GM19455 (cell line): ENCODE measurements at regions not wholly inside any gene's neighbourhood (a gene's known extent, or its start where the extent isn't known, plus 50 kb on each side); places are given as distances from the start of the nearest gene placed in this dataset.
"Not testable (repeated sequence)": the region's sequence is repeated elsewhere in the genome, so short reads cannot be mapped to it uniquely, and the experiment has no call there.

ENCODE experiments used
- ATAC-seq: cut with Tn5 transposase; IDR thresholded peaks from one replicate; pipeline ENCODE4 v1.9.1; 2021; ENCODE audit not compliant: unreplicated experiment

DNA sequence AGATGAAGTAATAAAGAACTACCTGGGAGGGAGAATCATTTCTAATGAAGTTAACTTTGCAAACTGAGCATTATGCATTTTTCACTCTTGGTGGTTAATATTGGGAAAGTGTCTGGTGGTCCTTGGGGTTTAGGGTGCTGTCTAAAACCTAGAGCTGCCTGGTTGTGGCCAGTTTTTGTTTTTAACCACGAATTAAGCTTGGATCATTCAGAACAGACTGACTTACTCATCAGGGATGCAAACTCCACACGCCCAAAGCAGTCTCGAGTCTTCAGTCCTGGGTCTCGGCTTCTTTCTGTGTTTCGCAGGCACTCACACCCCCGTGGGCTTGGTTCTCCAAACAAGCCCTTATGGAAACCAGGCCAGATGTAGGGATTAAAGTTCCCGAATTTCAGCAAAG is 113.8 kb upstream of the PLGLB2 start:
- ATAC-seq: not testable (repeated sequence)

DNA sequence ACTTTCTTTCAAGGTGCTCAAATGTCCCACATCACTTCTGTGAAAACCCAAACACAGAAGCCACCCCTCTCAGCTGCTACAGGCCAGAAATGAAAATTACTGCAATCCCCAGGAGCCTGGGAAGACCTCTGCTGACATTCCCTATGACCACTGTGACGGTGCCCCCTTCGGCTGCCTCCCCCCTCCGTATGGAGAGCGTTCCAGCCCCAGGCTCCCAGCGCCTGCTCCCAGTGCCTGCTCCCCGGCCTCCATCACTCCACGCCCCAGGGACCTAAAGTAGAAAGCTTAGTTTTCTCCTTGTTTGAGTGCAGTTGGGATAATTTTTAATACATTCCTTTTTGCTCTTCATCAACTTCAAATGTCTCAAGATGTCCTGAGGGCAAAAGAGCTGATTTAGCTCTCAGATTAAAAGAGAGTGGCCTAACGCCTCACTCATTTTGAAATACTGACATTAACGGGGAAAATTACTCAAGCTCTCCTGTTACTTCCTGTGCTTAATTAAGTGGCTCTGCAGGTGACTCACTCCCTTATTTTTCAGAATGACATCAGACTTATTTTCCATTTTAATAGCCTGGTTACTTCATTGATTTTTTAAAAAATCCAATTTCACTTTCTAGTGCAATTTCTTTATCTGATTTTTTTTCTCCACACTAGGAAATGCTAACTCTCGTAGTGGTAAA is 112.8 kb upstream of the PLGLB2 start:
- ATAC-seq: not testable (repeated sequence)

DNA sequence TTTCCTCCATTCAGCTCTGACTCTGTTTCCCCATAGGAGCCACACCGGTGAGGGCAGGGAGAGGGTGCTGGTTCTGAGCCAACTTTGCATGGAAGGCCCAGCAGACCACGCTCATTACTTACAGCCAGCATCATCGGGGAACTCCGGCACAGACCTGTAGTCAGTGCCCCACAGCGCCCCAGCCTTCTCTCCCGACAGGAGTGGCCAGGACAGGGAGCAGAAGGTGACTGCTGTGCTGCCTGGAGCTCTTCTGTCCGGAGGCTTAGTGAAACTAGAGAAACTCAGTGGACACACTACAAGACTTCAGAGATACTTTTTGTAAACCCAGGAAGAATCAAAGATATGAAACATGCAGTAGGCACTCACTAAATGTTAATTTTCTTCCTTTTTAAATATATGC is 111.6 kb upstream of the PLGLB2 start:
- not testable (repeated sequence) for ATAC-seq

DNA sequence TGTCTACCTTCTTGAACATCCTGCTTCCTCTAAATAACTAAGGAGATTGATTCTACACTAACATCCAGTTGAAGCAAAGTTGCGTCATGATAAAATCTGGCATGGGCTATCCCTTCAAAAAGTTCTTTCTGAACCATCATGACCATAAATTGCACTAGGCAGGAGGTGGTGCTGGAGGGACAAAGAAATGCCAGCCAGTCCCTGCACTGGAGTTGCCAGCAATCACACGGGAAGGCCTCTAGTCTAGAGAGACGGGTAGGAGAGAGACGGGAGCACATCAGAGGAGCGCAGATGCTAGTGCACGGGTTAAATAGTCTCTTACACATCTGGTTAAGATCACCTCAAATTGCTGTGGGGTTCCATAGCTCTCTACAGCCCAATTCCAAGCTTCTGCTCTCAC is 111.2 kb upstream of the PLGLB2 start:
- ATAC-seq: not testable (repeated sequence)

DNA sequence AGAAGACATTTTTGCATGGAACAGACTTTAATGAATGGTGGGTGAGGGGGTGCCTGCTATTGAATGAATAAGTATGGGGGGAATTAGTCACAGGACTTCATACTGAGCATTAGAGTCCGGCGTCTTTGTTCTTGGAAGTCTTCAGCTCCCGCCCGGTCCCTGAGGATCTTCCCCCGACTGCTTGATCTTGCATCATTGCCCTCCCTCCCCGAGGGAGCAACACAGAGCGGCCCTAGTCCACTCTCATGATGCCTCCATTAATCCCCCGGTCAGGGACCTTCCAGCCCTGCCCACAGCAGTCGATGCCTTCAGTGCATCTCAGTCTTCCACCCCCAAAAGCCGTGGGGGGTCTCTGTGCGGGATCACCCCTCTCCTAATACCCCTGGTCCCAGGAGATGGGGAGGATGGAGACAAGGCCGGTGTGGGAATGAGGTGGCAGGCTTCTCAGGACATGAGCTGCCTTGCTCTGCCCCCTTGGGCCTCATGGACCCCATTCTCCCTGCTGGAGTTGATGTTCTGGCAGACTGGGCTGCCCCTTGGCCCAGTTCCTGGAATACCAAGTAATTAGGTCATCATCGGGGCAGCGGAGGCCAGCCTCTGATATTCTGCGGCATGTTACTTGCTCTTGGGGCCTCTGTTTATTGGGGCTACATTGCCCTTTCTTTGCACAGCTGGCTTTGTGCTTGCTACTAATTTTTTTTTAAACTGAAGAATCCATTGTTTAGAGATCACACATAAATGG is 110.5 kb upstream of the PLGLB2 start:
- ATAC-seq: not testable (repeated sequence)

DNA sequence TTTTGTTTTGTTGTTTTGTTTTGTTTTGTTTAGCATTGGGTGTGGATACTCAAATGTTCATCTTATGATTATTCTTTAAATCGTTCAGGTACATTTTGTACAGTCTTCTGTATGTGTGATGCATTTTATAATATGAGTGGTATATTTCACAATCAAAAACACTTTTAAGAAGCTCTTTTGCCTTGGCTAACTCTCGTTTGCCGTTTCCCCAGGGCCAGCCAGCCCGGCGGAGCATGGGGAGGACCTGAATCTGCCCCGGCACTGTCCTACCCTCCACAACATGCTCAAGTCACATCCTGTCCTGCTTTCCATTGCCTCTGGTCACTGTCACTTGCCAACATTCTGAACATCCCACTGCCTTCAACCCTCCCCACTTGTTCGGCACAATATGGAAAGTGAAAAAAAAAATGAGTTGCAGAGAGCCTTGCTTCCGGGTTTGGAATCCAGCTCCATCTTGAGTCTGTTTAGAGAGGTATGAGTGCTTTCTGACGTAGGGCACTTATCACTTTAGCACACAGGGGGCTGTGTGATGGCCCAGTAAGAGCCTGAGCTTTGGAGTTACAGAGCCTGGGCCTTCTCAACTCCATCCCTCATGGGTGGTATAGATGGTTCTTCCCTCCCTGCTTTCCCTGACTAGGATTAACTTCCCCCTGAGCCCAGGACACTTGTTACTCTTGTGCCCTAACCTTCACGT is 109.6 kb upstream of the PLGLB2 start:
- not testable (repeated sequence) for ATAC-seq

GRCh38 chr2:87638872-87639271 is 109.0 kb upstream of the PLGLB2 start:
- not testable (repeated sequence) for ATAC-seq

GRCh38 chr2:87639801-87640440 is 108.0 kb upstream of the PLGLB2 start:
- not testable (repeated sequence) for ATAC-seq

DNA sequence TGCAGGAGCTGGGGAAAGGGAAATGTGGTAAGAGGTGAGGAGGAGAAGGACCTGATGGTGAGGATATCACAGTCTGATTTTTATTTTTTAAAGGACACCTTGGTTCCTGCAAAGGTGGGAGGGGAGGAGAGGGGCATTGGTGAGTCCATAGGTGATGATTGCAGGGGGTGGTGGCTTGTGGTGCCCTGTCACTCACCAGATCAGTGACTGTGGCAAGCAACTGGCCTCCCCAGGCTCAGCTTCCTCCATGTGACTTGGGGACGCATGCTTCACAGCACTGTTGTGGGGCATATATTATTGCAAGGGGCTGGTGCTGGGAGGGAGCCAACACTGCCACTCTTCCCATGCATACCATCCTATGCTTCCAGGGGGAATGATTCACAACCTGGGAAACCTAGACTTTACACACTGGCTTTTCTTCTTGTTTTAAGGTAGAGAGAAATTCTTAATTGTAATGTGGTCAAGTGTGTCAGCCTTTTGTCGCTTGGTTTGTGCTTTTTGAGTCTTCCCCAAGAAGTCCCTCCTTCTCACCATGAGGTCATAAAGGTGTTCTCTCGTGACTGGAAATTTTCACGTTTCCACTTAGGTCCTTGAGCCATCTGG is 106.8 kb upstream of the PLGLB2 start:
- not testable (repeated sequence) for ATAC-seq

DNA sequence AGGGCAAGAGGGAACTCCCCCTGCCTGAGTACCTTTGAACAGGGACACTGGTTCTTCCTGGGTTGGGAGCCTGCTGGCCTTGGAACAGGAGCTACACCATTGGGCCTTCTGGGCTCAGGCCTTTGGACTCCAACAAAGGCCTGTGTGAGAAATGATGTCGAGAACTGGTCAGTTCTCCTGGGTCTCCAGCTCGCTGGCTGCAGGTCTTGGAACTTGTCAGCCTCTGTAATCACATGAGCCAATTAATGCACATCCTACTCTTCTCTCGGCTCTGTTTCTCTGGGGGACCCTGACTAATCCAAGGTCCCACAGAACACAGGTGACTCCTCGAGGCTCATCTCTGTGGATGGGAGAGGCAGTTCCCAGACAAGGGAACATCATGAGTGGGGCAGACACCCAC is 104.7 kb upstream of the PLGLB2 start:
- not testable (repeated sequence) for ATAC-seq

DNA sequence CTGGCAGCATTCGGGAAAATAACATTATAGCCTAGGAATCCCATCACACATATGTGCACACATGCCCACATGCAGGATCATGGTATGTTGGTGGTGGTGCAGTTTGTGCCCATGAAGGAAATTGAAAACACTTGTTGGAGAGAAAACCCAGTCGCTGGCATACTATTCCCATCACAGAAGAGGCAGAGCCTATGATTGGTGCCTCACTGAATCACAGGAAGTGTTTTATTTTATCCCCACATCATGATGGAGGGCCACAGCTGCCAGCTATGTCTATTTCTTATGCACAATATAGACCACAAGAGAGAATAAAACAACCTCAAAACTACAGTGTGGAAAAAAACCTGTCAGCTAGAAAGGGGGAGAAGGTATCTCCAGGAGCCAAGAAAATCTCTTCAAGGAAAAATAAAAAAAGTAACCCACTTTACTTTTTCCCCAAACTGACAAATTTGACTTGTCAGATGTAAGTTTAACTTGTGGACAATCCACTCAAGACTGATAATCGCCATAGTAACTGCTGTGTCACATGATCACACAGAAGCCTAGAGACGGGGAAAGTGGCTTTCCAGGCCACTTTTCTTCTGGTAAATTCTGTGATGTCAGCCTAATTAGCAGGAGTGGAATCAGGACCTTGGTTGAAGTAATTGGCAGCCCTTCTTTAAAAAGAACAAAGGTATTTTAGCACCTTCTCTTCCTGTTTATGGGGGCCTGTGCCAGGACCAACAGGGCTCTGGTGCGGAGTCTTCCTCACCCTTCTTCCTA is 100.0 kb upstream of the PLGLB2 start:
- ATAC-seq: not testable (repeated sequence)

DNA sequence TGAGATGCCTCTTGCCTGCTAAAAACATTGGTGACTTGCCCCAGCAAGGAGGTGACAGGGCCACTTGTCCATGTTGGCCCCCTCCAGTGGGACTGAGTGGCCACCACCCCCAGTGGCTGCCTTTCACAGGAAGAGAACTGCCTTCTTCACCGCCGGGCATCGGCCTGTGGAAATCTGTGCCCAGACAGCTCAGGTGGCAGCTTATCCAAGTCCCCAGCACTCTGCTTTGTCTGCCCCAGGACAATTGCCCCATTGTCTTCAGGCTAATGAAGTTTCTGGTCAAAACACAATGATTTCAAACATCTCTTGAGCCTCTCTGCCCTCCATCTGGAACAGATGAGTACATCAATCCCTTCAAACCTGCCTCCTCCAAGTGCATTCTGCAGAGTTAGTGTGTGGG is 99.1 kb upstream of the PLGLB2 start:
- ATAC-seq: not testable (repeated sequence)

DNA sequence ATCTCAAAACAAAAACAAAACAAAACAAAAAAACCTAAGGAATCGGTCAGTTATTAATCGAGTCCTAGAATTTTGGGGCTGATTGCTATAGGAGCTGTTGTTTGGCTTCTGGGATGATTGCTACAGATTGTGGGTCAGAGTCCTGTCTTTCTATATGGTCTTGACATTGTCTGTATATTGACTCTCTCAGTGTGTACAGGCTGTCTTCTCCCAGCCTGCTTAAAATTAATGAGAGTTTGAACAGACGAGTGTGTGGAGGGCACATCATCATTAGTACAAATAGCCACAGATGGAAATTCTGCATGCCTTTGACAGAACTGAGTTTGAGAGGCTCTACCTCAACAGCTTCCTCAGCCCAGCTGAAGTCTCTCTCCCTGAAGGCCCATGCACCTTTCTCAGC is 98.0 kb upstream of the PLGLB2 start:
- not testable (repeated sequence) for ATAC-seq

DNA sequence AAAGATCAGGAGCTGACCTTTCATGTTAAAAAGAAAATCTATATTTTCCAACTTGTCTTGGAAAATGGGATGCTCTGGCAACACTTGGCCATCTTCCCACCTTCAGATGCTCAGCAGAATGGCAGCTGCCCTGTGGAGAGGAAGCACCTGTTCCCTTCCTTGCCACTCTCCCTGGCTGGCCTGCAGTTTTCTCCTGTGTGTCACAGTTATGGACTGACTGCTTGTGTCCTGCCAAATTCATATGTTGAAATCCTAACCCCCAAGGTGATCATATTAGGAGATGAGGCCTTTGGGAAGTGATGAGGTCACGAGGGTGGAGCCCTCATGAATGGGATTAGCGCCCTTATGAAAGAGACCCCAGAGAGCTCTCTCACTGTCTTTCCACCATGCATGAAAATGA is 97.0 kb upstream of the PLGLB2 start:
- not testable (repeated sequence) for ATAC-seq

GRCh38 chr2:87651589-87651988 is 96.3 kb upstream of the PLGLB2 start:
- not testable (repeated sequence) for ATAC-seq

GRCh38 chr2:87653373-87653772 is 94.5 kb upstream of the PLGLB2 start:
- not testable (repeated sequence) for ATAC-seq

DNA sequence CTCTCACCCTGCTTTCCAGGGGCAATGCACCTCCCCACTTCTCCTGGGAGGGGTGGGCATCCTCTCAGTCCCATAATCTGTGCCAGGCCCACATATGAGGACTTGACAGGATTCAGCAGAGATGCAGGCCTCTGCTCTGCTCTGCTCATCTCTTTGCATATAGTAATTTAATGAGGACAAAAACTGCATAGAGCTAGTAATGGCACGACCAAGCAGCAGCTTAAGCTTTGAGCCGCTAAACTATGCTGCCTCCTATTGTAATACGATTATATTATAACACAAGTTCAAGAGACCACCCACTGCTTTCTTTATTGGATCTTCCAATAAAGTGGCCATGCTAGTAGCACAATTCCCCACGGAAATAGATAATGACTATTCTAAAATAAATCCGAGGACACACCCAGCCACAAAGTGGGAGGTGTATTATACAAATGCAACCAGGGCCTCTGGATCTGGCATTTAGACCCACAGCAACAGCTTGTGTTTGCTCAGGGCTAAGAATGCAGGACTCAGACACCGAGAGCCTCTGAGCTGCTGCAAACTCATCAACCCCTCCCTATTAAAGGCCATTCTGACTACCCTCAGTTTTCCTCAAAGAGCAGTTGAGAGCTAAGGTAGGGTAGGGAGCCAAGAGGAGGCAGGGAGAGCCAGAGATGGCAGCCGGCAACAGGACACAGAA is 93.6 kb upstream of the PLGLB2 start:
- ATAC-seq: not testable (repeated sequence)

DNA sequence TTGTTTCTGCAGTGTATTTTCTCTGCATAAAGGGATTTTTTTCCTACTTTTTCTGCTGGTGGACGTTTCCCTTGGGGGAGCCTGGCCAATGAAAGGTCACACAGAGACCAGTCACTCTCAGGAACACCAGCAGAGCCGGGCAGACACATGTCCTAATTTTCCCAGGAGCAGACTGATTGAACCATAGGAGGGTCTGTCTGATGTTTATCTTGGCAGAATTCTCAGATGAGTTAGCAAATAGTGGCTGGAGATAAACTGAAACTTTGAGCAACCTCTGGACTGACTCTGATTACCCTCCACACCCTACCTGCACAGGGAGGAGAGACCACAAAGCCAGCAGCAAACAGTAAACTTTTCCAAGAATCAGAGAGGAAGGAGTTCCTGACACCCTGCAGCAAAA is 90.0 kb upstream of the PLGLB2 start:
- not testable (repeated sequence) for ATAC-seq

DNA sequence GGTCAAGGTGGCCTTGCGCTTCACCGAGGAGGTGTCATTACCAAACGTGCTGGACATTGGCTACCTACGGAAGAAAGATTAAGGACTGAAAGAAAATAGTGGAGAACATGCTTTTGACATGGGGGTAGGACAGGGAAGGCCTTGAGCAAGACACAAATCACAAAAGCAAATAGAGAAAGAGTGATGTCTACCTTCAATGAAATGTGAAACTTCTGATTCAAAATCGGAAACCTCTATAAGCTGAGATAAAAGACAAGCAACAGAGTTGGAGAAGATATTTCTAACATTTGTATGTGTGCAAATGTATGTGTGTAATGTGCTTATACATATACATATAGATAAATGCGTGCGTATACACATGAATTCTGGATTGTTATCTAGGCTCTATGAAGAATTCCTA is 89.5 kb upstream of the PLGLB2 start:
- not testable (repeated sequence) for ATAC-seq

DNA sequence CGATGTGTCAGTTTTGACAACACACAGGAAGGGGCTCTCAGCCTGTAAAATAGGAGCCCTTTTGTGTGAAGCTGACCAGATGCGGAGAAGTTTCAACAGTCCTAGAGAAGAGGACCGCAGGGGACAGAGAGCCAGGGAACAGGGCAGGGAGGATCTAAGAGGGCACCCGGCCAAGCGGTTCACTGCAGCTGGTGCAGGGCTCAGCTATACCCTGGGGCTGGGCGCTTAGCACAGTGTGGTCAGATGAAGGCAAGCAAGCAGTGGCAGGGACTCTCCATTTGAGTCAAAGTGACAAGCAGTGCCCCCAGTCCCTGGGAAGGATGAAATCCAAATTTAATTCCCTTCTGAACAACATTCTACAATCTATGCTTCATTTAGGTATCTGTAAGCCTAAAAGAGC is 88.9 kb upstream of the PLGLB2 start:
- ATAC-seq: not testable (repeated sequence)
